ENCODE measurements at regions not wholly inside any gene's neighbourhood (a gene's known extent, or its start where the extent isn't known, plus 50 kb on each side); places are given as distances from the start of the nearest gene placed in this dataset.
"Not testable (repeated sequence)": the region's sequence is repeated elsewhere in the genome, so short reads cannot be mapped to it uniquely, and the experiment has no call there.

DNA sequence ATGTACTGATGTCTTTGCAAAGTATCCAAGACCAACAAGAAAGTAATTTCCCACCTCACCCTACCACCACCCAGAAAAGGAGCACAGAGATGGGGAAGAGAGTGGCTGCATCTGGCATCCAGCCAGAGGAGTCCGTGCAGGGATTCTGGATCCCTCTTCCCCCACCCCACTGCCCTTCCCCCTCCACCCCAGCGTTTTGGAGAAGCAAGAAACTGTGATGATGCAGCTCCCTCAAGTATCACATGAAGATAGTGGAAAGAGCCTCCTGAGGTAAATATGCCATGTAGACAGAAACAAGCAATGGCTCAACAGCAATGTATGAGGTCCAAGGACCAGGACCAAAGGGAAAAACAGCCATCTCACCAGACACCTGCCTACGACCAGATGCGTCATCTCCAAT, 153.8 kb downstream of the DEPDC1B start:
- no peak for DNase-seq

DNA sequence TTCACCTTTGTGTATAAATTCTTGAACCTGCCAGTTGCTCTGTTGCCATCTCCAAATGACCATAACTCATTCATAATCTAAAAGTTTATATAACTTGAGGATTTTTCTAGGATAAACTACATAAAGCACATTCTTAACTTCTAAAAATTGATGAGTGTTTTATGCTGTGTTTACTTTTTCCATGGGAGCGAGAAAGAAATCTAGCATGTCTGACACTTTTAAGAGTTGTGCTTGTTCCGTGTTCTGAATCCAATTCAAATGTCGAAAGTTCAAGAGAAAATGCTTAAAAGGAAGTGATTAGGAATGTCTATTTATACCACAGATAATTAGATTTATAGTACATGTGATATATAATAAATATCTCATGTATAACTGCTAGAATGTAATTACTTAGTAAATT, 154.4 kb downstream of the DEPDC1B start:
- DNase-seq, result no peak

DNA sequence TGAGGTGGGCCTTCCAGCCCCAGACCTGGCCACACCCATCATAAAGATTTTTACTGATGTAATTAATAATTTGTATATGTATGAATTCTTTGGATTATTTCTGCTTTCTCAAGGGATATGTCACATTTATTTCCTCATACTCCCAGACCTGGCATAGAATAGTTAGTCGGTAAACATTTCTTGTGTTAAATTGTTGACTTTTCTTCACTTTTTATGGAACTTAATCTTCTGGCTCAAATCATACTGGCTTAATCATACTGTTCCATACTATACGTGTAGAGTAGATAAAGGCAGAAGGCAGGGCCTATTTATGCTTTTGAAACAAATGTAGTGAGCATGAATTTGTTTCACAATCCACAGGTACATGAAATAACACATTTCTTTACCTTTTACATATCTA, 155.8 kb downstream of the DEPDC1B start:
- DNase-seq, result no peak

DNA sequence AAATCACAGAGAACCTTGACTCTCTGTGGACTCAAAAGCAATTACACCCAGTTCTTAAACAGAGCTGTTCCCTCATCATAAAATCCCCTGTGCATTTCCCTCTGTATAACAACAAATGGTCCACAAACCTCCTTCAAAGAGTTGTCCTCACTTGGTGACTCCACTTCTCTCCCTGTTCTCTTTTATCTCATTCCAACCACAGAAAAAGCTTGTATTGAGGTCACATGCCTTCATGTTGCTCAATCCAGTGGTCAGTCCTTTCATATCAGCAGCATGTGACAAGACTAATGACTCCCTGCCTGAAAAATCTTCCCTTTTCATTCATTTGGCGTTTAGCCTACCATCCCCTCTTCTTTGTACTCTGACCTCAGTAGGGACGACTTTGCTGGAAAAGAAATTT, 158.0 kb downstream of the DEPDC1B start:
- no peak for DNase-seq

DNA sequence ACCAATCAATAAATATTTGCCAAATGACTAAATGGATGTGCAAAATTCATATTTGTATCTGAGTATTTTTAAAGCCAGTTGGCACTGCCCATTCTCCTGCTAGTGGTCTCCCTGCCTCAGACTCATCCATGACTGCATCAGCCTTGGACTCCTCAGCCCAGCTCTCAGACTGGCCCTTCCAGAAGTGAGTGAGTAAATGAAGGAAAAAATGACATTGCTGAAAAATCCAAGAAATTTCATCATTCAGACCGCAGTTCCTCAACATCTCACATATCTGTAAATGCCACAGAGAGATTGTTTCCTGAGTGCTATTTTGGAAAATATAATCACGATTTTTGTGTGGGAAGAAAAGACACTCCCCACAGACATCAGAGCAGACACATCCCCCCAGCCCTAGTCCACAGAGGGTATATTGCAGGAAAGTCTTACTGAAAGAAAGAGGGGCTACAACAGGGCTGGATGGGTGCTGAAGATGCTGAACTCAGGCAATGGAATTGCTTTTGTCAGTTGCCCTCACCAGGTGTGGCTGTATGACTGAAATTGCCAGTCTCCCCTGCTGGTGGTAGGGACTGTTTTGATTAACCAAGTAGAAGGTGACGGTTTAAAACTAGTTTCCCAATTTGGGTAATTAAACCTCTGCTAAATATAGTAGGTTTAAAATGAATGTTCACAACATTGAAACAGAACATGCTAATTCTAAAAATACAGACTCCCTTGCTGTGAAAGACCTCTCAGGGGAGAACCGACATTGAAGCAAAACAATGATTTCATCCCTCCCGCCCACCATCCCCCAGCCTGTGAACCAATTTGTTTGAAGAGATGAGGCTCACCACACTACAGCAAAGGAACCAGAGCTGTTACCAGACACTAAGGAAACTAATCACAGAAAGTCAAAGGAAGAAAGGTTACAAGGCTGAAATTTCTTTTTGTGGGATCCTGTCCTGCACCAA, 158.8 kb downstream of the DEPDC1B start:
- peak in 2 of 51 donors; percentile 22 to 27 for DNase-seq

DNA sequence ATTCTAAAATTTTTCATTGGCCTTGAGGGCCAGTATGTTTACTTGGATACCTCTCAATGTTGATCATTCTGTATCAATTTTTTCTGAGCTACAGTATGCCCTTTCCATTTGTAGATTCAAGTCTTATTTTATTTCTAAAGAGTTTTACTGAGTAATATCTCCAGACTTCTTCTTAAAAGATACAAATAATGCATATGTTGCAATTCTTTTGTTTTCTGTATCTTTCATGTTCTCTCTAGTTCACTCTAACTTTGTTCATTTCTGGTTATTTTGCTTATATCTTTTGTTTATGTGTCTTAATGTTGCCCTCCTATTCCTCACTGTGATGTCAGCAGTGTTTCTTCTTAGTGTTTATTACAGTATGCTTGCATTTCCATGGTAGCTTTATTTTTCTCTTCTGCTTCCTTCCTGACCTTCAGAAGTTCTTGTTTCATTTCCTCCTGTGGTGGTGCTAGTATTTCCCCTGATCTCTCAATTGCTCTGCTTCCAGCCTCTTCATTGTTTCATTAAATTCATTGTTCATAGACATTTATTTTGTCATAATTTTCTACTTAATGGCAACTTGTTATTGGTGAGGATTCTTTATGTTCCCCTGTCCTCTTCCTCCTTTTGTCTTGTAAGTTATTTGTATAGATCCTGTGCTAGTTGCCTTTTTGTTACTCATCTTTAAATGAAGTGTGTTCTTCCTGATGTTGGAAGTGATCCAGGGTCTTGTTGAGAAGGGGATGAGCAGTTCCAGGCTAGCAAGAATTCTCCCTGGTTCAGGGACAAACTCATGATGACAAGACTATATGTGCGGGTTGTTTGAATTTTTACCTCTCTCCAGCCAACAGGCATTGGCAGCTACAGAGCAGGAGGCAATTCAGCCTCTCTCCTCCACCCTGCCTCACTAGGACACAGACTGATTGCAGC, 160.8 kb downstream of the DEPDC1B start:
- no peak for DNase-seq

DNA sequence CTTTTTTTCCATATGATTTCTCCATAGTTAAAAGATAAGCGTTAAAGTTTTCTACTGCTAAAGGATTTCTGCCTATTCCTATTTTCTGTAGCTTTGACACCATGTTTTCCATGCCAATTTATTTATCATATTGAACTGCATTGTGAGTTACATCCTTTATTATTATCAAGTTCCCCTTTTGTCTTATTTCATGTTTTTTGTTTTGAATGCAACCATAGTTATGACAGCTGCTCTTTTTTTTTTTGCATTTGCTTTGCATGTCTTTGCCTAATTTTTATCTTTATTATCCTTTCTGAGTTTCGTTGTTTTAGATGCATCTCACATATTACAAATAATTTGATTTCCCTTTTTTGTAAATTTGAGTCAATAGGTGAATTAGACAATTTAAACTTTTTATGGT, 161.5 kb downstream of the DEPDC1B start:
- no peak for DNase-seq

DNA sequence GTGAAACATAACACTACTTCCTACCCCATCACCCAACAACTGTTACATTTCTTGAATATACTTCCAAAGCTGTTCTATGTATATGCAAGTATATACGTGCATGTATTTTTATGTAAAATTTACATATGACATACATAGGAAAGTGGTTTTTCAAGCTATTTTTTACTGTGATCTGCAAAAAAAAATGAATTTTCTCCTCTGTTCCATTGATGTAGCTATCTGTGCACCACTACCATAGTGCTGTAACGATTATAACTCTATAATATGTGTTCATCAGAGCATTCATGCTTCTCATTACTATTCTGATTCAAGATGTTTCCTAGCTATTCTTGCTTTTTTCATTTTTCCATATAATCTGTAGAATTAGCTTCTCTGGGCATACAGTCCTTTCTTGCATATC, 164.0 kb downstream of the DEPDC1B start:
- no peak for DNase-seq

DNA sequence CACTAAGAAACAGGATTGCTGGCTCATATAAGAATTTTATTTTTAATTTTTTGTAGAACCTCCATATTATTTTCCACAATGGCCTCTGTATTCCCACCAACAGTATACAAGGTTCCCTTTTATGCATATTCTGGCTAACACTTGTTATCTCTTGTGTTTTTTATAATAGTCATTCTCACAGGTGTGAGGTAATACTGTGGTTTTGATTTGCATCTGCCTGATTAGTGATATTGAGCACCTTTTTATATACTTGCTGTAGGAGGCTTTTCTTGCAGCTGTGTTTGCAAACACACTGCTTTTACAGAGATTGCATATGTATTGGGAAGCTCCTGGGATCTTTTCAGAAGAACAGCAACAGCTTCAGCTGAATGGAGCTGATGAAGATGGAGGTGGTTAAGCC, 164.8 kb downstream of the DEPDC1B start:
- DNase-seq, result no peak

DNA sequence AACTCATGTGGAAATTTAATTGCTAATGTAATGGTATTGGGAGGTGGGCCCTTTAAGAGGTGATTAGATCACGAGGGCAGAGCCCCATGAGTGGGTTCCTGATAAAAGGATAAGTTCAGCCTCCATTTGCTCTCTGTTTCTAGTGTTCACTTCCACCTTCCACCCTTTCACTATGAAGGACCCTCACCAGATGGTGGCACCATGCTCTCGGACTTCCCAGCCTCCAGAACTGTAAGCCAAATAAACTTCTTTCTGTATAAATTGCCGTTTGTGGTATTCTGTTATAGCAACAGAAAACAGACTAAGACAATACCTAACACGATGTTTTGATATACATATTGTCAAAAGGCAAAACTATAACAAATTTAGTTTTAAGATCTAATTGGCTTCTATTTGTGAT, 166.2 kb downstream of the DEPDC1B start:
- peak in 1 of 51 donors; percentile 12 for DNase-seq

DNA sequence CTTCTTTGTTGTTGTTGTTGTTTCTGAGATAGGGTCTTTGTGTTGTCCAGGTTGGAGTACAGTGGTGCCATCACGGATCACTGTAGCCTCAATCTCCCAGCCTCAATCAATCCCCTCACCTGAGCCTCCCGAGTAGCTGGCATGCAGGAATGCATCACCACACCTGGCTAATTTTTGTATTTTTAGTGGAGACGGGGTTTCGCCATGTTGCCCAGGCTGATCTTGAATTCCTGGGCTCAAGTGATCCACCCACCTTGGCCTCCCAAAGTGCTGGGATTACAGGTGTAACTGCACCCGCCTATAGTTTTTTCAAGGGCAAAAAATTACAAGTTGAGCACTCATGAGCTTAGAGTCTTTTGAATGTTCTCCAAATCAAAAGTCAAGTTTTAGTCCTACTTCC, 167.2 kb downstream of the DEPDC1B start:
- not testable (repeated sequence) for DNase-seq

DNA sequence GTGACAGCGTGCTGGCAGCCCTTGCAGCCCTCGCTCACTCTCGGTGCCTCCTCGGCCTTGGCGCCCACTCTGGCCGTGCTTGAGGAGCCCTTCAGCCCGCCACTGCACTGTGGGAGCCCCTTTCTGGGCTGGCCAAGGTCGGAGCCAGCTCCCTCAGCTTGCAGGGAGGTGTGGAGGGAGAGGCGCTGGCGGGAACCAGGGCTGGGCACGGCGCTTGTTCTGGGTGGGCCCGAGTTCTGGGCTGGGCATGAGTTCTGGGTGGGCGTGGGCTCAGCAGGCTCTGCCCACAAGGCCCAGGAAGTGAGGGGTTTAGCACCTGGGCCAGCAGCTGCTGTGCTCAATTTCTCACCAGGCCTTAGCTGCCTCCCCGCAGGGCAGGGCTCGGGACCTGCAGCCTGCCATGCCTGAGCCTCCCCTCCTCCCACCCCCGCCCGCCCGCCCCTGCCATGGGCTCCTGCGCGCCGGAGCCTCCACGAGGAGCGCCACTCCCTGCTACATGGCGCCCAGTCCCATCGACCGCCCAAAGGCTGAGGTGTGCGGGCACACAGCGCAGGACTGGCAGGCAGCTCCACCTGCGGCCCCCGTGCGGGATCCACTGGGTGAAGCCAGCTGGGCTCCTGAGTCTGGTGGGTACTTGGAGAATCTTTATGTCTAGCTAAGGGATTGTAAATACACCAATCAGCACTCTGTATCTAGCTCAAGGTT, 169.7 kb downstream of the DEPDC1B start:
- not testable (repeated sequence) for DNase-seq

DNA sequence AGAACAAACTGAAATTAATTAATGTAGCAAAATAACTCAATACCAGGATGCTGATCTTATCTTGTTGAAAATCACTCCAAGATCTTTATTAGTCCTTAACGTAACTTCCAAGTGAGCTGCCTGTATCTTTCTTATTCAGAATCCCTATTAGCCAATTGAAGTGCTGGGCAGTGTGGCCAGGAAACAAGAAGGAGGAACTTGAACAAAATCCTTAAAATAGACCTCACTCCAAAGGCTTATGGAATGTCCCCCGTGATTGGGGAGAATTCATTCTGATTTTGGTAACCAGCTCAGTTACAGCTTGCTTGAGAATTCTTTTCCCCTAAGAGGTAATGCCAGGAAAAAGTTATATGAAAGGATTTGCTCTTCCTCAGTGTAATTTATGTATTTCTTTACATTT, 171.0 kb downstream of the DEPDC1B start:
- no peak for DNase-seq

DNA sequence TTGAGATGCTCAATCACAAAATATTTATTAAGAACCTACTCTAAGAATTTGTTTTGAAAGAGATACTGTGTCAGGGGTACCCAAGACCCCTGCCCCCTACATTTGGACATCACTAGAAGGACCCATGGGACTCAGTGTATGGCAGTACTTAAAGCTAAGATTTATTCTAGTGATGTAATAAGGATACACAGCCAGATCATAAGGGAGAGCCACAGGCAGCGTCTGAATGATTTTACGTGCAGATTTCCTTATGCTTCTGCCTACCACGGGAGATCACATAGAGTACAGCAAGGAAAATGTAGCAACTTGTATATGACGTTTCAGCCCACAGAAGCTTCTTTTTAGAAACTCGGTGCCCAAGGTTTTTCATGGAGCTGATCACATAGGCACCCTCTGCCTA, 172.9 kb downstream of the DEPDC1B start:
- DNase-seq, result no peak

DNA sequence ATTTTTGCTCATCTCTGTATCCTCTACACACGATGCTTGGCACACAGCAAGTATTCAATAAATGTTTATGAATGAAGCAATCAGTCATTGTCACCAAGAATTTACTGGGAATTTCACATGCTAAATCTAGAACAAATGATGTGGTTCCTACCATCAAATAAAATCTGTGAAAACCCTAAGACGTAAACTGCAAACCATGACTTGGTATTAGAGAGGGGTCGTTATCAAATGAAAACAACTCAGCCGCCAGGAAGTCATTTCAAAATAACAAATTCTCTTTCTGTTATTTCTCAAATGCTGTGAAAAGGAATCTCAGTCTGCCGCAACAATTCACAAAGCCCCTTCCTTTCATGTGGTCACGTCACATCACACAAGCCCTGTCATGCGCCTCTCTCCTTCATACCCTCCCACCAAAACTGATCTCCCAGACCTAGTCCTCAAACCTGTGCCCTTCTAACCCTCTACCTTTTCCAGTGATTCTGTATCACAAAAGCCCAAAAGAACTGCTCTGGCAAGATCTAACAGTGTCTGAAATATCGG, 173.6 kb downstream of the DEPDC1B start:
- peak in 2 of 51 donors; percentile 14 to 19 for DNase-seq

DNA sequence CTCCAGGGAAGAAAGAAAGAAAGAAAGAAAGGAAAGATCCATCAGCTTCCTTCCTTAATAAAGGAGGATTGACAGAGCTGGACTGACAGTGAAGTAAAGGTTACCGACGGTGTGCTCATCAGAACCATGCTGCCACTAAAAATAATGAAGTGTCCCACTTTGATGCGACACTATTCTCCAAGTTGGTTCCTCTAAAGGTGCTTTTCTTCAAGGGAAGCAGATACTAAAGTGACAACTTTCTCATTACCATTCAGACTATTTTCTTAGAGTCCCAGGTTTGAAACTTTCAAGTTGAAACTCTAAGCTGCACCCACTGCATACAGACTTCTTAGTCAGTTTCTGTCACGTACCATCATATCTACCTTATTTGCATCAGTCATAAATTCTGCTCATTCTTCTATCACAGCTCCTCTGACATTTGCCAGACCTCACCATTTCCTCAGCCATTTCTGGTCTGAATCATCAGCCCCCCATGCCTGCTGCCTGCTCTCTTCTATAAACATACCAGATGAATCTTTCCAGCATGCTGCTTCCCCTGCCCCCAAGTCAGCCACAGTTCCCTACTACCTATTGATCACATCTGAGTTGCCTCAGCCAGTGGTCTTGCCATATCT, 177.6 kb downstream of the DEPDC1B start:
- DNase-seq, result no peak

DNA sequence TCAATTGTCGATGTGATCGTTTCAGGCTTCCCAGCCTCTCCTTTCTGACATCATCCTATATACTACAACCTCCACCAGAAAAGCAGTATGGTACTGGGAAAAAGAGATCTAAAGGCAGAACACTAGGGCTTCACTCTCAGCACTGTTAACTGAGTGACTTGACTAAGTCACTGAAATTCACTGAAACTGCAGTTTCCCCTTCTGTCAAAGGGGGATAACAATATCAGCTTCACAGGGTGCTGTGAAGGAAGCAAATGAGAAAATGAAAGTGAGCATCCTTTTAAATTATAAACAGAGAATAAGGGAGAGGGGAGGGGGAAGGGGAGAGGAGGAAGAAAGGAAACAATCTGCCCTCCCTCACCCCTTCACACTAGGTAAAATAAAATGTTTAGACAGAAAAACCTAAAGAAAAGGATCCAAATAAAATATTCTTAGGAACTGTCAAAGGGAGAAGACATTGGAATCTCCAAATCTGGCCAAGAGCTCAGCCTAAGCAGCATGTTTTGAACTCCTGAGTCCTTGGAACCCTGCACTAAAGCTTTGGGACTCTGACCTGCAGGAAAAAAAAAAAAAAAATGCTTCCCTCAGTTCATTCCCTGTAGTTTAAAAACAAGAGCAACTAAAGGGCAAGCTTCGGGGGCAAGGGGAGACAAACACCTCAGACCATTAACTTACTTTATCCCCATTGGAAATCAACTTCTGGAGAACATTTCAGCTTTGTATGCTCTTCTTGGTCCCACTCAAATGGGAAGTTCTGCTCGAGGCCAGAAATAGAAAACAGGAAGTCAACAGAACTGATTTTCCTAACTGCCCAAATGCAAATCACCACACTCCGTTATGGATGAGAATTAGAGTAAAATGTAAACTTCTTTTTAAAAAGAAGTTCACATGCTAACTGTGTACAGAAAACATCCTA, 178.3 kb downstream of the DEPDC1B start:
- no peak for DNase-seq

DNA sequence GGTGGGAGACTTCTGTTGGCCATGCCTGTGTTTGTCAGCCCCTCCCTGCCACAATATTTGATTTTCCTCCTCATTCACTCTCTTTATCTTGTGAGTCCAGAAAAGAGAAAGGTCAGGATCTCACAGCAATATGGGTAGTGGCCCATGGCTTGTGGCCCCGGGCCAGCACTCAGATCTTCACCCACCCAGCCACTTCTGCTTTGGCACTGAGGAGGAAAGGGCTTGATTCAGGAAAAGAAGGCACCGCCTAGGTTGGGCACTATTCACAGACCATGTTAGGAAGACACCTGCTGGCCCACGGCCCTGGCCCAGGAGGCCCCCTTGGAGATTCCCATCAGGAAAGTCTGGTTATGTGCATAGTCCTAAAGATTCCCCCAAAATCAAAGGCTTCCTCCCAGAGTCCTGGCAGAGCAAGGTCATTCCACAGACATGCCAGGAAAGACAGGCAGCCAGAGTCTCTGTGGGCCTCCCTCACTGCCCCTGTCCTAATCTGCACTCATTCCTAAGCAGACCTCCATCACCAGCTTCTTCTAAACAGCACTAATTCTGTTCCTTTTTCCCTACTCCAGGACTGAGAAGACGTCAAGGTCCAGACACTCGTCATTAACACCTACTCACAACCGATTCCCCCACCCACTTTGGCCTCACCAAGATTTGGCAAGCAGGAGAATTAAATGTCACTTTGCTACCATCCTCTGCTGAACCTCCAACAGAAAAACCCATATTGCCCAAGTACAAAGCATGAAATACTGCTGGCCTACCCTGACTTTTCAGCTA, 179.3 kb downstream of the DEPDC1B start:
- DNase-seq, result no peak

DNA sequence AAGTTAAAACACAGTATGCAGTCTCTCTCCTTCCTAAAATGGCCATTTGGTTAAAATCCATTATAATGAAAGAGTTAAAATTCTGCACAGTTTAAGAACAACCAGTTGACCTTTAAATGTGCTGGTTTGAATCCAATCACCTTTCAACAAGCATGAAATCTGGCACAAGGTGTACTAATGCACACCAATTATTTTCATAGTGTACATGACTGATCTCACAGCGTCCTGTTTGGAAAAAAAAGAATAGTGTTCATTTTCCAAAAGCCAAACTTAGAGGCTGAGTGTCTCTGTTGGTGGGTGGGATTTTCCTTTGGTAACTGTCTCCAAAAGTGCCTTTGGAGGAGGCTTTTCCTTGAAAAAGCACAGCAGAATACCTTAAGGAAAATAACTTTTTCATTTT, 180.6 kb downstream of the DEPDC1B start:
- DNase-seq, result no peak
